Muscle layer of duodenum (tissue), 2 donors: ENCODE measurements at regions not wholly inside any gene's neighbourhood (a gene's known extent, or its start where the extent isn't known, plus 50 kb on each side); places are given as distances from the start of the nearest gene placed in this dataset.

ENCODE experiments used
- H3K27ac ChIP-seq: one replicate; pipeline ENCODE4 v1.7.0; 2013; ENCODE audit warnings: mild to moderate bottlenecking, low read length
- H3K27me3 ChIP-seq: one replicate; pipeline ENCODE4 v1.7.0; 2013; ENCODE audit warnings: low read depth, mild to moderate bottlenecking, control low read depth, low read length
- H3K36me3 ChIP-seq, 2 donors: one replicate each; pipeline ENCODE4 v1.7.0; 2013; ENCODE audit warnings: low read length in 2 of 2, control low read depth in 1 of 2, mild to moderate bottlenecking in 1 of 2; ENCODE audit not compliant: insufficient read depth in 2 of 2, control insufficient read depth in 1 of 2
- H3K4me1 ChIP-seq, 2 donors: one replicate each; pipeline ENCODE4 v1.7.0; 2013; ENCODE audit warnings: low read length in 2 of 2, mild to moderate bottlenecking in 2 of 2, control low read depth in 1 of 2, moderate library complexity in 1 of 2; ENCODE audit not compliant: insufficient read depth in 2 of 2, control insufficient read depth in 1 of 2
- H3K4me3 ChIP-seq, 2 donors: one replicate each; pipeline ENCODE4 v1.7.0; 2013; ENCODE audit warnings: low read length in 2 of 2, low read depth in 1 of 2, mild to moderate bottlenecking in 1 of 2
- H3K9me3 ChIP-seq, 2 donors: one replicate each; pipeline ENCODE4 v1.7.0; 2013; ENCODE audit warnings: low read length in 2 of 2, control low read depth in 1 of 2, mild to moderate bottlenecking in 1 of 2; ENCODE audit not compliant: control insufficient read depth in 1 of 2
- donor health status: healthy.

GRCh38 chr1:102757363-102757762 is 351.0 kb downstream of the COL11A1 start:
- Histone ChIP-seq H3K27me3 (no peaks in the 10 kb centered on the region), H3K9me3 (no peaks in the 10 kb centered on the region), H3K4me3 (no peak overlapping the region), H3K4me1 (no peaks in the 10 kb centered on the region), H3K27ac (no peak overlapping the region), H3K36me3 (no peaks in the 10 kb centered on the region)

- Histone ChIP-seq H3K36me3 (no peaks in the 10 kb centered on the region), H3K4me3 (no peak overlapping the region), H3K27ac (no peak overlapping the region), H3K4me1 (no peaks in the 10 kb centered on the region), H3K27me3 (no peaks in the 10 kb centered on the region), H3K9me3 (no peaks in the 10 kb centered on the region)
Measured at GRCh38 chr1:102751111-102751510, 357.2 kb downstream of the COL11A1 start.

- H3K4me3 ChIP-seq: no peak overlapping the region
Measured at GRCh38 chr1:102742426-102742825, 365.9 kb downstream of the COL11A1 start.

GRCh38 chr1:102733491-102734236 is 374.7 kb downstream of the COL11A1 start:
- Histone ChIP-seq H3K27me3 (no peaks in the 10 kb centered on the region), H3K9me3 (no peaks in the 10 kb centered on the region), H3K36me3 (no peaks in the 10 kb centered on the region), H3K4me3 (no peak overlapping the region), H3K4me1 (no peaks in the 10 kb centered on the region), H3K27ac (no peak overlapping the region)

More at GRCh38 chr1:102742426-102742825, 365.9 kb downstream of the COL11A1 start:
- Histone ChIP-seq H3K27me3 (no peaks in the 10 kb centered on the region), H3K36me3 (no peaks in the 10 kb centered on the region), H3K4me1 (no peaks in the 10 kb centered on the region), H3K27ac (no peak overlapping the region), H3K9me3 (no peaks in the 10 kb centered on the region)

- Histone ChIP-seq H3K36me3 (no peaks in the 10 kb centered on the region), H3K4me1 (no peaks in the 10 kb centered on the region), H3K27ac (no peak overlapping the region), H3K27me3 (no peaks in the 10 kb centered on the region), H3K9me3 (no peaks in the 10 kb centered on the region), H3K4me3 (no peak overlapping the region)
Measured at GRCh38 chr1:102732927-102733326, 375.4 kb downstream of the COL11A1 start.

GRCh38 chr1:102726417-102726816 is 381.9 kb downstream of the COL11A1 start:
- no peaks in the 10 kb centered on the region for H3K27me3 ChIP-seq
- no peaks in the 10 kb centered on the region for H3K4me1 ChIP-seq
- H3K4me3 ChIP-seq: no peak overlapping the region
- no peaks in the 10 kb centered on the region for H3K36me3 ChIP-seq
- H3K9me3 ChIP-seq: no peaks in the 10 kb centered on the region
- no peak overlapping the region for H3K27ac ChIP-seq

GRCh38 chr1:102724741-102725140 is 383.6 kb downstream of the COL11A1 start:
- H3K36me3 ChIP-seq: no peaks in the 10 kb centered on the region
- H3K4me1 ChIP-seq: no peaks in the 10 kb centered on the region
- no peaks in the 10 kb centered on the region for H3K27me3 ChIP-seq
- H3K27ac ChIP-seq: no peak overlapping the region
- H3K9me3 ChIP-seq: no peaks in the 10 kb centered on the region
- no peak overlapping the region for H3K4me3 ChIP-seq

GRCh38 chr1:102715150-102715549 is 393.2 kb downstream of the COL11A1 start:
- Histone ChIP-seq H3K27me3 (no peaks in the 10 kb centered on the region), H3K4me1 (no peaks in the 10 kb centered on the region), H3K27ac (no peak overlapping the region), H3K4me3 (no peak overlapping the region), H3K36me3 (no peaks in the 10 kb centered on the region), H3K9me3 (no peaks in the 10 kb centered on the region)

GRCh38 chr1:102699524-102699923 is 408.8 kb downstream of the COL11A1 start:
- Histone ChIP-seq H3K9me3 (no peaks in the 10 kb centered on the region), H3K27ac (no peak overlapping the region), H3K27me3 (no peaks in the 10 kb centered on the region), H3K36me3 (no peaks in the 10 kb centered on the region), H3K4me3 (no peak overlapping the region), H3K4me1 (no peaks in the 10 kb centered on the region)

- peaks cover 0 to 5% of the 10 kb centered on the region in 2 donors for H3K9me3 ChIP-seq
- H3K4me1 ChIP-seq: no peaks in the 10 kb centered on the region
- H3K4me3 ChIP-seq: no peak overlapping the region
- H3K27ac ChIP-seq: no peak overlapping the region
- H3K36me3 ChIP-seq: no peaks in the 10 kb centered on the region
- H3K27me3 ChIP-seq: no peaks in the 10 kb centered on the region
Measured at GRCh38 chr1:102693345-102693744, 415.0 kb downstream of the COL11A1 start.

GRCh38 chr1:102691592-102692090 is 416.7 kb downstream of the COL11A1 start:
- peaks cover 0 to 5% of the 10 kb centered on the region in 2 donors for H3K9me3 ChIP-seq
- no peaks in the 10 kb centered on the region for H3K4me1 ChIP-seq
- no peak overlapping the region for H3K4me3 ChIP-seq
- no peaks in the 10 kb centered on the region for H3K27me3 ChIP-seq
- H3K36me3 ChIP-seq: no peaks in the 10 kb centered on the region
- no peak overlapping the region for H3K27ac ChIP-seq

GRCh38 chr1:102687383-102687782 is 420.9 kb downstream of the COL11A1 start:
- Histone ChIP-seq H3K4me3 (no peak overlapping the region), H3K27me3 (no peaks in the 10 kb centered on the region), H3K36me3 (no peaks in the 10 kb centered on the region), H3K9me3 (no peaks in the 10 kb centered on the region), H3K27ac (no peak overlapping the region), H3K4me1 (no peaks in the 10 kb centered on the region)
